ENCODE measurements at regions not wholly inside any gene's neighbourhood (a gene's known extent, or its start where the extent isn't known, plus 50 kb on each side); places are given as distances from the start of the nearest gene placed in this dataset.

DNA sequence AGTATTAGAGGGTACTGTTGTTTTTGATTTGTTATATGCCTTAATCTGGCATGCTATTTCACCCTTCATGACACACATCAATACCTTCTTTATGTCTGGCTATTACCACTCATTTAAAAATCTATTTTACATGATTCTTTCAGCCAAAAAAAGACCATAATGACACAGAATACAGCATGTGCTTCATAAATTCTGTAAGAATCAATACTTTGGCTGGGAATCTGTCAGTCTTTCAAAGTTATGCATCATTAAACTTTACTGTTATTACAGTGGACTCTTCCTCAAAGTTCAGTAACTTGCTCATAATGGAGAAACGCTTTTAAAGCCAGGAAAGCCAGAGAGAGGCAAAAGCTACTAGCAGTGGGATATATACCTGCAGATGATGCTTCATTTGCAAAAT is 247.2 kb upstream of the ADGRL2 start:
- Histone ChIP-seq H4K20me1 (ENCODE audit: insufficient read depth, low read length) (no peaks in the 10 kb centered on the region), H3K4me2 (ENCODE audit: low read depth, low read length) (no peak overlapping the region), H3K79me2 (ENCODE audit: low read length) (no peaks in the 10 kb centered on the region), H3K9ac (ENCODE audit: low read length) (no peak overlapping the region), H3K4me3 (ENCODE audit: low read length) (no peak overlapping the region), H3K27me3 (replicated peaks; ENCODE audit: insufficient read depth, low read length) (peaks cover 46% of the 10 kb centered on the region), H3K9me2 (replicated peaks; ENCODE audit: insufficient read depth, low read length) (no peaks in the 10 kb centered on the region), H3K4me1 (ENCODE audit: low read length) (peaks cover 18% of the 10 kb centered on the region), H3K36me3 (replicated peaks; ENCODE audit: insufficient read depth, low read length) (no peaks in the 10 kb centered on the region), H3F3A (ENCODE audit: insufficient read depth, low read length) (peaks cover 21% of the 10 kb centered on the region), H3K9me3 (replicated peaks; ENCODE audit: insufficient read depth, low read length) (no peaks in the 10 kb centered on the region), H2AFZ (ENCODE audit: low read length) (no peak overlapping the region), H3K27ac (ENCODE audit: low read length) (no peak overlapping the region)
- TF ChIP-seq, protein P1, sequence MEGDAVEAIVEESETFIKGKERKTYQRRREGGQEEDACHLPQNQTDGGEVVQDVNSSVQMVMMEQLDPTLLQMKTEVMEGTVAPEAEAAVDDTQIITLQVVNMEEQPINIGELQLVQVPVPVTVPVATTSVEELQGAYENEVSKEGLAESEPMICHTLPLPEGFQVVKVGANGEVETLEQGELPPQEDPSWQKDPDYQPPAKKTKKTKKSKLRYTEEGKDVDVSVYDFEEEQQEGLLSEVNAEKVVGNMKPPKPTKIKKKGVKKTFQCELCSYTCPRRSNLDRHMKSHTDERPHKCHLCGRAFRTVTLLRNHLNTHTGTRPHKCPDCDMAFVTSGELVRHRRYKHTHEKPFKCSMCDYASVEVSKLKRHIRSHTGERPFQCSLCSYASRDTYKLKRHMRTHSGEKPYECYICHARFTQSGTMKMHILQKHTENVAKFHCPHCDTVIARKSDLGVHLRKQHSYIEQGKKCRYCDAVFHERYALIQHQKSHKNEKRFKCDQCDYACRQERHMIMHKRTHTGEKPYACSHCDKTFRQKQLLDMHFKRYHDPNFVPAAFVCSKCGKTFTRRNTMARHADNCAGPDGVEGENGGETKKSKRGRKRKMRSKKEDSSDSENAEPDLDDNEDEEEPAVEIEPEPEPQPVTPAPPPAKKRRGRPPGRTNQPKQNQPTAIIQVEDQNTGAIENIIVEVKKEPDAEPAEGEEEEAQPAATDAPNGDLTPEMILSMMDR (IDR thresholded peaks at IDR 0.05; ENCODE audit: low read length) = no peak
- no peak for TF ChIP-seq EZH2 (optimal IDR thresholded peaks at IDR 0.05; ENCODE audit: low read depth, low read length)
- TF ChIP-seq EZH2phosphoT487 (IDR thresholded peaks at IDR 0.05; ENCODE audit: low read length) = no peak
- DNase-seq = no peak

DNA sequence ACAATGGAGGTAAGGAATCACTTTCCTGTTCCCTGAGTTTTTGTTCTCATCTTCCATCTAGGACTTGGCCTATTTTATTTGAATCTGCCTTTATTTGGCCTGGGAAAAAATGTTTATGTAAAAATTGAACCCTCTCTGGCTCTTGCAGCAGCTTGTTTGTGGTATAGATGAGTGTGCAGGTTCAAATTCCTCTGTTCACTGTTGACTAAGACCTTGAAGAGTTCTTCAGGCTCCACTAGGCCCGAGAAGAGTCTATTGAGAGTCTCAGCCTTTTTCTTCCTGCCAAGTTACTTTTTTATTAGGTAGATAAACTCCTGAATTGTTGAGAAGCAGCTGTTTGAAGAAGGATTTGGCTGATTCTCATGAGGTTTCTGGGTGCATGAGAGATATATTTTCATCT is 248.8 kb upstream of the ADGRL2 start:
- H3K9me3 ChIP-seq (replicated peaks; ENCODE audit: insufficient read depth, low read length) = no peaks in the 10 kb centered on the region
- H3K27me3 ChIP-seq (replicated peaks; ENCODE audit: insufficient read depth, low read length) = peaks cover 59% of the 10 kb centered on the region
- H3K36me3 ChIP-seq (replicated peaks; ENCODE audit: insufficient read depth, low read length) = no peaks in the 10 kb centered on the region
- H4K20me1 ChIP-seq (ENCODE audit: insufficient read depth, low read length) = no peaks in the 10 kb centered on the region
- H3K4me2 ChIP-seq (ENCODE audit: low read depth, low read length) = no peak overlapping the region
- H3K4me3 ChIP-seq (ENCODE audit: low read length) = no peak overlapping the region
- H3K79me2 ChIP-seq (ENCODE audit: low read length) = no peaks in the 10 kb centered on the region
- H3K9ac ChIP-seq (ENCODE audit: low read length) = no peak overlapping the region
- H3F3A ChIP-seq (ENCODE audit: insufficient read depth, low read length) = peaks cover 21% of the 10 kb centered on the region
- TF ChIP-seq, protein P1 (IDR thresholded peaks at IDR 0.05; ENCODE audit: low read length) = no peak
- TF ChIP-seq EZH2 (optimal IDR thresholded peaks at IDR 0.05; ENCODE audit: low read depth, low read length) (no peak), EZH2phosphoT487 (IDR thresholded peaks at IDR 0.05; ENCODE audit: low read length) (no peak)
- H3K27ac ChIP-seq (ENCODE audit: low read length) = no peak overlapping the region
- no peaks in the 10 kb centered on the region for H3K9me2 ChIP-seq (replicated peaks; ENCODE audit: insufficient read depth, low read length)
- DNase-seq = no peak
- peaks cover 26% of the 10 kb centered on the region for H3K4me1 ChIP-seq (ENCODE audit: low read length)
- no peak overlapping the region for H2AFZ ChIP-seq (ENCODE audit: low read length)

DNA sequence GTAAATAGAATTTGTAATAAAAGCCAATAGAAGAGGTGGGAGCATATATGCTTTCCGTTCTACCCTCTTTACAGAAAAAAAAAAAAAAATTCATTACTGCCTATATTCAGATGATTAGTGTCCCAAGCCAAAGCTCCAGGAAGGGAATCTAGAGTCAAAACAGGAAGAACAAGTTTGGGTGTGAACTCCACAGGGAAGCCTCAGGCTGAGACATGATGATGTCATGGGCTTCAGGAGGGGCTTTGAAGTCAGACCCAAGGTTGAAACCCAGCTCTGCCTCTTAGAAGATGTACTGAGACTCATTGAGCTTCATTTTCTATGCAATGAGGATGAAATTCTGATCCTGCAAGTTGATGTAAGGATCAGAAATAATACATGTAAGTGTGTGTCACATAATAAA is 250.0 kb upstream of the ADGRL2 start:
- H3K4me1 ChIP-seq (ENCODE audit: low read length) = peaks cover 26% of the 10 kb centered on the region

More for the DNA sequence above, 250.0 kb upstream of the ADGRL2 start:
- Histone ChIP-seq H3K36me3 (replicated peaks; ENCODE audit: insufficient read depth, low read length) (no peaks in the 10 kb centered on the region), H2AFZ (ENCODE audit: low read length) (no peak overlapping the region), H3K4me3 (ENCODE audit: low read length) (no peak overlapping the region), H3K27me3 (replicated peaks; ENCODE audit: insufficient read depth, low read length) (peaks cover 69% of the 10 kb centered on the region), H3K4me2 (ENCODE audit: low read depth, low read length) (no peak overlapping the region), H3K27ac (ENCODE audit: low read length) (no peak overlapping the region), H4K20me1 (ENCODE audit: insufficient read depth, low read length) (no peaks in the 10 kb centered on the region), H3F3A (ENCODE audit: insufficient read depth, low read length) (peaks cover 21% of the 10 kb centered on the region), H3K9me2 (replicated peaks; ENCODE audit: insufficient read depth, low read length) (no peaks in the 10 kb centered on the region), H3K9ac (ENCODE audit: low read length) (no peak overlapping the region), H3K79me2 (ENCODE audit: low read length) (no peaks in the 10 kb centered on the region), H3K9me3 (replicated peaks; ENCODE audit: insufficient read depth, low read length) (no peaks in the 10 kb centered on the region)
- no peak for TF ChIP-seq EZH2 (optimal IDR thresholded peaks at IDR 0.05; ENCODE audit: low read depth, low read length)
- TF ChIP-seq, protein P1 (IDR thresholded peaks at IDR 0.05; ENCODE audit: low read length) = no peak
- TF ChIP-seq EZH2phosphoT487 (IDR thresholded peaks at IDR 0.05; ENCODE audit: low read length) = no peak
- no peak for DNase-seq

All from MM.1S (cell line).